HUES64 (cell line): ENCODE measurements at regions not wholly inside any gene's neighbourhood (a gene's known extent, or its start where the extent isn't known, plus 50 kb on each side); places are given as distances from the start of the nearest gene placed in this dataset.
"Not testable (repeated sequence)": the region's sequence is repeated elsewhere in the genome, so short reads cannot be mapped to it uniquely, and the experiment has no call there.

ENCODE experiments used
- H3K27ac ChIP-seq: 2 replicates; pipeline ENCODE4 v1.7.0; 2013; ENCODE audit warnings: low read depth, low read length, inconsistent platforms
- H3K27me3 ChIP-seq: 2 replicates; pipeline ENCODE4 v1.6.1; 2013; ENCODE audit warnings: mild to moderate bottlenecking, low read length; ENCODE audit not compliant: insufficient read depth
- H3K36me3 ChIP-seq: 2 replicates; pipeline ENCODE4 v1.6.1; 2013; ENCODE audit warnings: mild to moderate bottlenecking, low read length; ENCODE audit not compliant: insufficient read depth
- H3K4me1 ChIP-seq: 2 replicates; pipeline ENCODE4 v1.6.1; 2013; ENCODE audit warnings: mild to moderate bottlenecking, low read length, moderate library complexity; ENCODE audit not compliant: insufficient read depth
- H3K4me3 ChIP-seq: 2 replicates; pipeline ENCODE4 v1.5.1; 2013; ENCODE audit warnings: mild to moderate bottlenecking, low read length, moderate library complexity
- H3K9ac ChIP-seq: 2 replicates; pipeline ENCODE4 v1.6.1; 2013; ENCODE audit warnings: mild to moderate bottlenecking, low read depth, low read length
- H3K9me3 ChIP-seq: 2 replicates; pipeline ENCODE4 v1.6.1; 2013; ENCODE audit warnings: low read depth, low read length; ENCODE audit not compliant: insufficient read depth
- WGBS: fragments of 150-250, 120-280 bp; methylation state at CpG from one replicate; pipeline ENCODE4 v1.1.7; 2013; ENCODE audit warnings: missing lambda C conversion rate; 5-methylcytosine and 5-hydroxymethylcytosine counted together

- no peak overlapping the region for H3K27ac ChIP-seq
- H3K9me3 ChIP-seq, result no peaks in the 10 kb centered on the region
- no CpG with 5 or more reads among the region's 1 CpG for WGBS
- no peaks in the 10 kb centered on the region for H3K27me3 ChIP-seq
- H3K9ac ChIP-seq, result no peak overlapping the region
- no peaks in the 10 kb centered on the region for H3K4me1 ChIP-seq
- H3K4me3 ChIP-seq, result no peak overlapping the region
- H3K36me3 ChIP-seq, result no peaks in the 10 kb centered on the region
Observed at GRCh38 chr4:170198747-170199146, 109.0 kb upstream of the AADAT start.

- not testable (repeated sequence) for H3K36me3 ChIP-seq, H3K27ac ChIP-seq, H3K4me3 ChIP-seq, H3K4me1 ChIP-seq, H3K9me3 ChIP-seq, H3K9ac ChIP-seq, H3K27me3 ChIP-seq
- WGBS, result 77% methylated on average over 2 of the region's 2 CpGs
Observed at GRCh38 chr4:170194794-170195193, 105.0 kb upstream of the AADAT start.

DNA sequence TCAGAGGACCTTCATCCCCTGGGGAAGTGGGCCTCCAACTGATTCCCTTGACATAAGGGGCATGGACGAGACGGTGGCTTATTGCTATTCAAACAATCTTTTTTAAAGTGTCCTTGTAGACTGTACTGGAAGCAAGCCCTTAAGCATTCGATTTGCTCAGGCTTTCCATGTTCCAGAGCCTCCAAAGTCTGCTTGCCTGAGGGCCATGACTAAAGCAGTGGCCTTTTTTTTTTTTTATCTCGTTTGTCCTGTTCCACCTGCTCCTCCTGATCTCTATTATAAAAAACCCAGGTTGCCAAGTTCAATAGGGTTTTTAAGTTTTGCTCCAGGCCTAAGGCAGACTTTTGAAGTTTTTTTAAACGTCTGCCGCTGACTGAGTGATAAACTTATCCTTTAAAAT, 103.7 kb upstream of the AADAT start:
- no peaks in the 10 kb centered on the region for H3K9me3 ChIP-seq
- no peak overlapping the region for H3K27ac ChIP-seq
- no peaks in the 10 kb centered on the region for H3K36me3 ChIP-seq
- H3K27me3 ChIP-seq, result no peaks in the 10 kb centered on the region
- H3K4me1 ChIP-seq, result no peaks in the 10 kb centered on the region
- H3K4me3 ChIP-seq, result no peak overlapping the region
- H3K9ac ChIP-seq, result no peak overlapping the region
- 89% methylated on average over 6 of the region's 6 CpGs for WGBS

DNA sequence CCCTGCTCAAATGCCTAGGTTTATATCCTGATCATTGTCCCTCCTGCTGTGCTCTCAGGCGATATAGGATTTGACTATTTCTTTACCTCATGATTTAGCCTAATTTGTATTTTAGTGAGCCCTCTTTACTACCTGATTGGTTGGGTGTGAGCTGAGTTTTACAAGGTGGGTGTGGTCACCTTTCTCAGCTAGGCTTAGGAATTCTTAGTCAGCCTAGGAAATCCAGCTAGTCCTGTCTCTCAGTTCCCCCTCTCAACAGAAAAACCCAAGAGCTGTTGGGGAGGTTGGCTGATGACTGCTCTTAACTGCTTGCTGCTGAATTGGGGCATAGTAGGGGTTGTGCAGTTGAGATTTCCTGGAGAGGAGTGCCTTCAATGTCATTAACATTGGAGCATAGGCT, 100.5 kb upstream of the AADAT start:
- WGBS, result 100% methylated on average over 1 of the region's 1 CpG
- H3K4me1 ChIP-seq, result peaks cover 11% of the 10 kb centered on the region; the same call in 1 of the 2 replicates
- H3K36me3 ChIP-seq, result no peaks in the 10 kb centered on the region
- no peak overlapping the region for H3K9ac ChIP-seq
- H3K27me3 ChIP-seq, result no peaks in the 10 kb centered on the region
- no peak overlapping the region for H3K4me3 ChIP-seq
- H3K27ac ChIP-seq, result no peak overlapping the region
- H3K9me3 ChIP-seq, result no peaks in the 10 kb centered on the region

DNA sequence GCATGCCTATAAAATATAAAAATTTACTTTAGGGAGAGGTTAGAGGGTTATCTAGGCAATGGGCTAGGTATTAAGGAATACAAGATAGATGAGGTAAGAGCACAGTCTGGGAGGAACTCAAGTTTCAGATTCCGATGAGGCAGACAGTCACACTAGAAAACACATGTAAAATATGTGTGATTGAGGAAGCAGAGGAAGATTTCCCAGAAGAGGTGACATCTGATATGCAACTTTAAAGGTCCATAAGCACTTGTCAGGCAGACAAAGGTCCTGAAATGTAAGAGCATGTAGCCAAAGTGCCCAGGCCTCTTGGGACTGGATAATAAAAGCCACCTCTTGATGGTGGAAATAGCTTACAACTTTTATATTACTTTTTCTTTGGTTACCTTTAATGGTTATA, 81.1 kb upstream of the AADAT start:
- Histone ChIP-seq H3K9ac (no peak overlapping the region), H3K4me3 (no peak overlapping the region), H3K9me3 (peaks cover 1% of the 10 kb centered on the region; the same call in 1 of the 2 replicates), H3K4me1 (no peaks in the 10 kb centered on the region; the same call in 1 of the 2 replicates), H3K36me3 (no peaks in the 10 kb centered on the region), H3K27ac (no peak overlapping the region), H3K27me3 (no peaks in the 10 kb centered on the region)
- whole genome bisulfite sequencing, result 85% methylated on average over 1 of the region's 1 CpG

DNA sequence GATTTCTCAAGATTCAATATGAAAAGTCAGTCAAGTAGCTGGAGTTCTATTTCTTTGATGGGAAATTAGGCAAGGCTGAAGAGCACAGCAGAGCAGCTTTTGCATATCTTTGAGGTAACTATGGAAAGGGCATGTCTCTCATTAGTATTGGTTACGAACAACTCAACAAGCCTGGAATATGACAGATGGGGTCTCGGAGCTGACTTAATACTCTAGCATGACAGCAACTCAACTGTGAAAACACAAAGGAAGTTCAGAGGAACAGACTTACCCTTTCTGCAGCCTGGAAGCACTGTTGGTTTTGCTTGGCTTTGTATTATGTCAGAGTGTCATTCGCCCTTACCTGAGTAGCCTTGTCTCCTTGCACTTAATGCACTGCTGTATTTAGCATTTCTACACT, 79.9 kb upstream of the AADAT start:
- H3K9ac ChIP-seq, result no peak overlapping the region
- H3K9me3 ChIP-seq, result no peaks in the 10 kb centered on the region
- no peaks in the 10 kb centered on the region; the same call in 1 of the 2 replicates for H3K4me1 ChIP-seq
- no peak overlapping the region for H3K4me3 ChIP-seq
- 89% methylated on average over 3 of the region's 3 CpGs for WGBS
- H3K27ac ChIP-seq, result no peak overlapping the region
- H3K36me3 ChIP-seq, result no peaks in the 10 kb centered on the region
- no peaks in the 10 kb centered on the region for H3K27me3 ChIP-seq

- 85% methylated on average over 9 of the region's 10 CpGs for WGBS
Observed at GRCh38 chr4:170167678-170168077, 77.9 kb upstream of the AADAT start.

GRCh38 chr4:170166193-170166592, 76.4 kb upstream of the AADAT start:
- WGBS, result 96% methylated on average over 16 of the region's 26 CpGs

More at GRCh38 chr4:170167678-170168077, 77.9 kb upstream of the AADAT start:
- Histone ChIP-seq H3K9me3 (no peaks in the 10 kb centered on the region), H3K4me1 (no peaks in the 10 kb centered on the region; the same call in 1 of the 2 replicates), H3K27me3 (no peaks in the 10 kb centered on the region), H3K9ac (no peak overlapping the region), H3K4me3 (no peak overlapping the region), H3K27ac (no peak overlapping the region), H3K36me3 (no peaks in the 10 kb centered on the region)

GRCh38 chr4:170162416-170162815, 72.7 kb upstream of the AADAT start:
- Histone ChIP-seq H3K27ac (no peak overlapping the region), H3K9me3 (peaks cover 2% of the 10 kb centered on the region; the same call in 1 of the 2 replicates), H3K9ac (no peak overlapping the region), H3K27me3 (no peaks in the 10 kb centered on the region), H3K4me1 (no peaks in the 10 kb centered on the region), H3K4me3 (no peak overlapping the region), H3K36me3 (no peaks in the 10 kb centered on the region)

More at GRCh38 chr4:170166193-170166592, 76.4 kb upstream of the AADAT start:
- not testable (repeated sequence) for H3K27ac ChIP-seq, H3K9ac ChIP-seq, H3K27me3 ChIP-seq, H3K4me3 ChIP-seq, H3K36me3 ChIP-seq, H3K4me1 ChIP-seq, H3K9me3 ChIP-seq

DNA sequence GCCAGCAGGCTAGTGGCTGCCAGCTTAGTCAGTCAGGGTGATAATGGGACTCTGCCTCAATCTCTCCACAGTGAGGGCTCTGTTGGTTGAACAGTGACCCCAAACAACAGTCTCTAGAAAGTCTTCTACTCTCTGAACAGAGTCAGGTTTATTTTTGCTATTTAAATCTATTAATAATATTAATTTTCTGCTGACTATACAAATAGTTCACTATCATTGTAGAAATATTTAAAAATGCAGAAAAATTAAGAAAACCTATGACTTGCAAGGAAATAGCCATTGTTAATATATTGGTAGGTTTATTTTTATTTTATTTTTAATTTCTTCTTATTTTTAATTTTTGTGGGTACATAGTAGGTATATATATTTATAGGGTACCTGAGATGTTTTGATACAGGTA, 67.9 kb upstream of the AADAT start:
- H3K9ac ChIP-seq, result no peak overlapping the region
- no peaks in the 10 kb centered on the region for H3K36me3 ChIP-seq

DNA sequence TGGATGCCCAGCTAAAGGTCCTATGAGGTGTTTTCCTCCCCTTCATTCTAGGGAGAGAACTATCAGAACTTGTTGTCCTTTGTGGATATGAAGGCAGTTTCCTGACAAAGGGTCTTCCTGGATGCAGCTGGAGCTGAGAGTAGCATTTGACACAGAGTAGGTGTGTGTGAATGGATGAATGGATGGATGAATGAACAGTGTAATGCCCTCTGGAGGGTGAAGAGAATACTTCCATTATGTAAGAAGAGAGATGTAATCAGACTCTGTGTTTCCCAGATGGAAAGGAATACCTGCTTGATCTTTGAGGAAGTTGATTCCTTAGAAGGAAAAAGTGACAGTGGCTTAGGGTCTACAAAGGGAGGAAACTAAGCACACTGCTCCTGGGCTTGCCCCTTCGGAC, 55.4 kb upstream of the AADAT start:
- Histone ChIP-seq H3K9ac (no peak overlapping the region), H3K9me3 (no peaks in the 10 kb centered on the region), H3K27ac (no peak overlapping the region), H3K4me1 (no peaks in the 10 kb centered on the region), H3K27me3 (no peaks in the 10 kb centered on the region), H3K36me3 (no peaks in the 10 kb centered on the region), H3K4me3 (no peak overlapping the region)
- 90% methylated on average over 1 of the region's 1 CpG for WGBS

More for the DNA sequence above, 67.9 kb upstream of the AADAT start:
- H3K4me3 ChIP-seq, result no peak overlapping the region
- H3K4me1 ChIP-seq, result no peaks in the 10 kb centered on the region
- peaks cover 6% of the 10 kb centered on the region; the same call in 1 of the 2 replicates for H3K9me3 ChIP-seq
- H3K27ac ChIP-seq, result no peak overlapping the region
- H3K27me3 ChIP-seq, result no peaks in the 10 kb centered on the region

- no peaks in the 10 kb centered on the region for H3K27me3 ChIP-seq
- H3K4me3 ChIP-seq, result no peak overlapping the region
- H3K36me3 ChIP-seq, result no peaks in the 10 kb centered on the region
- H3K9ac ChIP-seq, result no peak overlapping the region
- WGBS, result 94% methylated on average over 4 of the region's 4 CpGs
- H3K27ac ChIP-seq, result no peak overlapping the region
- H3K9me3 ChIP-seq, result 0 out of 2 replicates have a peak, but pooled peaks cover under 1% of the 10 kb centered on the region
- no peaks in the 10 kb centered on the region for H3K4me1 ChIP-seq
Observed at GRCh38 chr4:170139764-170140163, 50.0 kb upstream of the AADAT start.
